CD14-positive monocyte (primary cell): ENCODE measurements at regions not wholly inside any gene's neighbourhood (a gene's known extent, or its start where the extent isn't known, plus 50 kb on each side); places are given as distances from the start of the nearest gene placed in this dataset.

ENCODE experiments used
- DNase-seq, 3 donors: peaks; one replicate each; pipeline ENCODE4 v3.0.0-alpha.2; 2011 to 2022
- H2AFZ ChIP-seq: 2 replicates; pipeline ENCODE4 v1.6.0; 2012; ENCODE audit warnings: mild to moderate bottlenecking, low read depth, low read length, inconsistent platforms; ENCODE audit not compliant: insufficient read depth, poor library complexity, severe bottlenecking
- H3K27ac ChIP-seq, 2 donors: 1 replicate in 1 of 2; 2 replicates in 1 of 2; pipeline ENCODE4 v1.5.1; 2012 to 2013; ENCODE audit warnings: low read length in 2 of 2, control low read depth in 1 of 2, inconsistent platforms in 1 of 2, low read depth in 1 of 2, mild to moderate bottlenecking in 1 of 2
- H3K27me3 ChIP-seq, 2 donors: one replicate each; pipeline versions ENCODE4 v1.6.0 to v1.6.1; 2011 to 2013; ENCODE audit warnings: low read length in 2 of 2; ENCODE audit not compliant: control insufficient read depth in 2 of 2, insufficient read depth in 2 of 2
- H3K36me3 ChIP-seq, 2 donors: replicated peaks in 1 of 2; 1 replicate in 1 of 2; 2 replicates in 1 of 2; pipeline versions ENCODE4 v1.5.1 to v1.6.1; 2012 to 2013; ENCODE audit warnings: low read length in 2 of 2, control low read depth in 1 of 2, inconsistent platforms in 1 of 2, mild to moderate bottlenecking in 1 of 2; ENCODE audit not compliant: insufficient read depth in 2 of 2, control insufficient read depth in 1 of 2
- H3K4me1 ChIP-seq, 2 donors: 1 replicate in 1 of 2; 2 replicates in 1 of 2; pipeline versions ENCODE4 v1.5.1 to v1.6.1; 2012 to 2013; ENCODE audit warnings: low read length in 2 of 2, control low read depth in 1 of 2, inconsistent platforms in 1 of 2, mild to moderate bottlenecking in 1 of 2, moderate library complexity in 1 of 2; ENCODE audit not compliant: insufficient read depth in 2 of 2, control insufficient read depth in 1 of 2
- H3K4me2 ChIP-seq: replicated peaks from 2 replicates; pipeline ENCODE3; 2012; ENCODE audit warnings: low read length, moderate library complexity, mild to moderate bottlenecking; ENCODE audit not compliant: poor library complexity, severe bottlenecking; ENCODE audit errors: extremely low read depth
- H3K4me3 ChIP-seq, 3 experiments: fragments of 200-600 bp in 1 of 3; sonication (generic) in 1 of 3; replicated peaks in 1 of 3; 1 replicate in 2 of 3; 2 replicates in 1 of 3; pipeline ENCODE4 v1.5.1; 2011 to 2013; ENCODE audit warnings: low read length in 3 of 3, mild to moderate bottlenecking in 3 of 3, control low read depth in 2 of 3, low read depth in 2 of 3, inconsistent platforms in 1 of 3, moderate library complexity in 1 of 3
- H3K79me2 ChIP-seq: 2 replicates; pipeline ENCODE4 v1.6.0; 2012; ENCODE audit warnings: mild to moderate bottlenecking, control low read depth, inconsistent platforms, low read length, moderate library complexity; ENCODE audit not compliant: insufficient read depth
- H3K9ac ChIP-seq: 2 replicates; pipeline ENCODE4 v1.6.0; 2017; ENCODE audit warnings: low read length, mild to moderate bottlenecking; ENCODE audit not compliant: insufficient read depth, poor library complexity, severe bottlenecking
- H3K9me3 ChIP-seq, 2 donors: replicated peaks in 1 of 2; 1 replicate in 1 of 2; 2 replicates in 1 of 2; pipeline versions ENCODE4 v1.5.1 to v1.6.1; 2012 to 2013; ENCODE audit warnings: low read length in 2 of 2, control low read depth in 1 of 2; ENCODE audit not compliant: control insufficient read depth in 1 of 2, insufficient read depth in 1 of 2
- H4K20me1 ChIP-seq: 2 replicates; pipeline ENCODE4 v1.6.0; 2012; ENCODE audit warnings: mild to moderate bottlenecking, low read length, control low read depth, moderate library complexity; ENCODE audit not compliant: insufficient read depth
- H3K27ac Mint-ChIP-seq, 7 donors: one replicate each; pipeline ENCODE4 v1.8.0; 2020; ENCODE audit warnings: mild to moderate bottlenecking in 7 of 7, mixed read lengths in 7 of 7, moderate library complexity in 6 of 7, inconsistent platforms in 2 of 7
- H3K27me3 Mint-ChIP-seq, 3 donors: one replicate each; pipeline ENCODE4 v1.8.0; 2021 to 2022; ENCODE audit warnings: low read depth in 3 of 3, mild to moderate bottlenecking in 3 of 3, mixed read lengths in 3 of 3, moderate library complexity in 3 of 3, inconsistent platforms in 1 of 3
- H3K36me3 Mint-ChIP-seq, 2 donors: one replicate each; pipeline ENCODE4 v1.8.0; 2020; ENCODE audit warnings: mixed read lengths in 2 of 2, inconsistent platforms in 1 of 2, mild to moderate bottlenecking in 1 of 2
- H3K4me1 Mint-ChIP-seq: one replicate; pipeline ENCODE4 v1.8.0; 2020; ENCODE audit warnings: mild to moderate bottlenecking, mixed read lengths
- H3K4me3 Mint-ChIP-seq, 2 donors: one replicate each; pipeline ENCODE4 v1.8.0; 2020; ENCODE audit warnings: mild to moderate bottlenecking in 2 of 2, mixed read lengths in 2 of 2, moderate library complexity in 1 of 2
- H3K9me3 Mint-ChIP-seq, 7 donors: one replicate each; pipeline ENCODE4 v1.8.0; 2020 to 2022; ENCODE audit warnings: mixed read lengths in 7 of 7, mild to moderate bottlenecking in 6 of 7, moderate library complexity in 6 of 7, inconsistent platforms in 2 of 7
- WGBS: methylation state at CpG from one replicate; pipeline ENCODE4 v1.1.5; 2013; ENCODE audit warnings: missing lambda C conversion rate; ENCODE audit not compliant: insufficient coverage; 5-methylcytosine and 5-hydroxymethylcytosine counted together
- intact Hi-C, 2 donors: fragments of 100-400 bp; cut with micrococcal nuclease; formaldehyde crosslinking; loops; one replicate each; pipeline versions ENCODE4 v1.15.0 to v1.15.1; 2023
- TF ChIP-seq, protein P1 (sequence below): fragments of 200-600 bp; IDR thresholded peaks from one replicate; pipeline ENCODE4 v1.8.0; 2022; ENCODE audit warnings: antibody characterized with exemption, mild to moderate bottlenecking

DNA sequence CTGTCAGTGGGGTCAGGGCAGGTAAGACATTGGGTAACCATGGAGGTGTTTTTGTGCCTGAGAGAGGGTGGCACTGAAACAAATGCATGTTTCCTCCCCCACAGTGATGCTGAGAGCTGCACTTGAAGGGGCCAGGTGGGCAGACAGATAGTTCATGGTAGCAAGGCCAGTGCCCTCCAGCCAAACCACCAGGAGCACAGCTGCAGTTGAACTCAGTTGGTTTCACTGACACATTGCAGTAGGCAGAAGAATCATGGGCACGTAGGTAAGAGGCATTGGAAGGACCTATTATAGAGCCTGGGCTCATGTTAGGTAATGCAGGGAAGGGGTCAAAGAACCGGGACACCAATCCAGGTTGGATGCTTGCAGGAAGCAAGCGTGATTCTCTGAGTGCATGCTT lies 93.2 kb upstream of the ARL4C start:
- 91% methylated on average over 3 of the region's 3 CpGs for WGBS
- Mint-ChIP-seq H3K9me3 (peaks cover 0 to 3% (median 2%) of the 10 kb centered on the region in 7 donors), H3K27me3 (peaks cover 0 to 7% (median 0%) of the 10 kb centered on the region in 3 donors), H3K4me3 (no peak overlapping the region), H3K36me3 (no peaks in the 10 kb centered on the region), H3K27ac (no peak overlapping the region), H3K4me1 (no peaks in the 10 kb centered on the region)
- H4K20me1 ChIP-seq = no peaks in the 10 kb centered on the region
- no peak overlapping the region for H2AFZ ChIP-seq
- DNase-seq = no peak
- H3K4me2 ChIP-seq = no peak overlapping the region
- H3K36me3 ChIP-seq = no peaks in the 10 kb centered on the region
- no peak overlapping the region for H3K9ac ChIP-seq
- intact Hi-C loops = no loop called here
- no peaks in the 10 kb centered on the region for H3K79me2 ChIP-seq
- H3K4me3 ChIP-seq = no peak overlapping the region
- no peaks in the 10 kb centered on the region for H3K9me3 ChIP-seq
- H3K27ac ChIP-seq = no peak overlapping the region
- no peaks in the 10 kb centered on the region for H3K4me1 ChIP-seq
- TF ChIP-seq, protein P1, sequence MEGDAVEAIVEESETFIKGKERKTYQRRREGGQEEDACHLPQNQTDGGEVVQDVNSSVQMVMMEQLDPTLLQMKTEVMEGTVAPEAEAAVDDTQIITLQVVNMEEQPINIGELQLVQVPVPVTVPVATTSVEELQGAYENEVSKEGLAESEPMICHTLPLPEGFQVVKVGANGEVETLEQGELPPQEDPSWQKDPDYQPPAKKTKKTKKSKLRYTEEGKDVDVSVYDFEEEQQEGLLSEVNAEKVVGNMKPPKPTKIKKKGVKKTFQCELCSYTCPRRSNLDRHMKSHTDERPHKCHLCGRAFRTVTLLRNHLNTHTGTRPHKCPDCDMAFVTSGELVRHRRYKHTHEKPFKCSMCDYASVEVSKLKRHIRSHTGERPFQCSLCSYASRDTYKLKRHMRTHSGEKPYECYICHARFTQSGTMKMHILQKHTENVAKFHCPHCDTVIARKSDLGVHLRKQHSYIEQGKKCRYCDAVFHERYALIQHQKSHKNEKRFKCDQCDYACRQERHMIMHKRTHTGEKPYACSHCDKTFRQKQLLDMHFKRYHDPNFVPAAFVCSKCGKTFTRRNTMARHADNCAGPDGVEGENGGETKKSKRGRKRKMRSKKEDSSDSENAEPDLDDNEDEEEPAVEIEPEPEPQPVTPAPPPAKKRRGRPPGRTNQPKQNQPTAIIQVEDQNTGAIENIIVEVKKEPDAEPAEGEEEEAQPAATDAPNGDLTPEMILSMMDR = no peak
- H3K27me3 ChIP-seq = no peaks in the 10 kb centered on the region

DNA sequence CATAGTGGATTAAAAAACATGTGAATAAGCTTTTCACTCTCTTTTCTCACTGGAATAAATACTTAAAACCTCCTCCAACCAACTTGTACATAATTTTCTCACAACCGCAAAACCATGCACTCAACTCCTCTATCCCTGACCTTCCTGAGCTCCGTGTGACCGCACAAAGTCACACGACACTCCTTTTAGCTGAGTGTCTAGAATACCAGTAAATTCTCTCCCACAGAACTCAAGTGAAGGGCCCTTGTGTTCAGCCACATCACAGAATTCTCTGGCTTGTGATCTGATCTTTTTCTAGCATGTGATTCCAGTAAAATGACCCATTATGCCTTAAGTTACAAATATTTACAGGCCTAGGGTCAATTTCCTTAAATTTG lies 91.2 kb upstream of the ARL4C start:
- no peak for DNase-seq
- Histone ChIP-seq H3K27ac (no peak overlapping the region), H3K4me2 (no peak overlapping the region), H3K27me3 (no peaks in the 10 kb centered on the region), H3K4me1 (no peaks in the 10 kb centered on the region), H4K20me1 (no peaks in the 10 kb centered on the region), H3K9ac (no peak overlapping the region), H3K4me3 (no peak overlapping the region), H3K79me2 (no peaks in the 10 kb centered on the region), H2AFZ (no peak overlapping the region), H3K36me3 (no peaks in the 10 kb centered on the region), H3K9me3 (no peaks in the 10 kb centered on the region)
- Mint-ChIP-seq H3K4me1 (no peaks in the 10 kb centered on the region), H3K27ac (no peak overlapping the region), H3K27me3 (peaks cover 1 to 7% (median 2%) of the 10 kb centered on the region in 3 donors), H3K36me3 (no peaks in the 10 kb centered on the region), H3K4me3 (no peak overlapping the region), H3K9me3 (peaks cover 0 to 3% (median 0%) of the 10 kb centered on the region in 7 donors)
- WGBS = 100% methylated on average over 3 of the region's 4 CpGs
- intact Hi-C loops = no loop called here
- TF ChIP-seq, protein P1 = no peak
